IMR-90 (cell line): ENCODE measurements at regions not wholly inside any gene's neighbourhood (a gene's known extent, or its start where the extent isn't known, plus 50 kb on each side); places are given as distances from the start of the nearest gene placed in this dataset.

Source experiments
- ATAC-seq: fragments of 200-7000 bp; cut with Tn5 transposase; 2 replicates; pipeline ENCODE4 v1.9.1; 2020; ENCODE audit warnings: low read depth, mild to moderate bottlenecking, moderate library complexity
- BruUV-seq: library from RNA; stranded (reverse); fragments of 400-500 nt; replicated peaks from 2 replicates; lab custom pipeline; 2021; lab: Mats Ljungman, UMichigan
- CTCF ChIA-PET: fragments of 300-600 bp; formaldehyde crosslinking; extraction: SDS; loops from one replicate; lab custom pipeline; 2021; ENCODE audit warnings: antibody characterized with exemption; lab: Yijun Ruan, JAX
- POLR2A ChIA-PET: fragments of 300-600 bp; sonication (Branson Sonifier 250); formaldehyde crosslinking; loops from one replicate; lab custom pipeline; 2022; ENCODE audit warnings: antibody characterized with exemption; ENCODE audit not compliant: unreplicated experiment; lab: Charles Lee
- DNase-seq: peaks from one replicate; pipeline ENCODE4 v3.0.0; 2013
- H2AFZ ChIP-seq: replicated peaks from 2 replicates; pipeline ENCODE3; 2013; ENCODE audit warnings: low read length, mild to moderate bottlenecking; ENCODE audit not compliant: poor library complexity
- H2AK5ac ChIP-seq: 2 replicates; pipeline ENCODE4 v1.6.1; 2013; ENCODE audit warnings: low read depth, low read length, inconsistent platforms
- H2AK9ac ChIP-seq: replicated peaks from 2 replicates; pipeline ENCODE3; 2013; ENCODE audit warnings: mild to moderate bottlenecking, low read depth, low read length, moderate library complexity; ENCODE audit not compliant: poor library complexity
- H2BK120ac ChIP-seq: 2 replicates; pipeline ENCODE4 v1.6.1; 2013; ENCODE audit warnings: low read depth, low read length, inconsistent platforms
- H2BK15ac ChIP-seq: 3 replicates; pipeline ENCODE4 v1.6.1; 2013; ENCODE audit warnings: low read depth, low read length, inconsistent platforms
- H2BK20ac ChIP-seq: 2 replicates; pipeline ENCODE4 v1.6.1; 2013; ENCODE audit warnings: low read depth, mild to moderate bottlenecking, inconsistent platforms, low read length, moderate library complexity
- H2BK5ac ChIP-seq: 2 replicates; pipeline ENCODE4 v1.6.1; 2013; ENCODE audit warnings: mild to moderate bottlenecking, low read depth, low read length, inconsistent platforms; ENCODE audit not compliant: poor library complexity, severe bottlenecking
- H3K14ac ChIP-seq: replicated peaks from 2 replicates; pipeline ENCODE4 v1.6.1; 2013; ENCODE audit warnings: low read depth, low read length, inconsistent platforms
- H3K18ac ChIP-seq: 2 replicates; pipeline ENCODE4 v1.6.1; 2013; ENCODE audit warnings: low read depth, low read length, control low read depth
- H3K23ac ChIP-seq: 2 replicates; pipeline ENCODE4 v1.6.1; 2013; ENCODE audit warnings: low read depth, low read length, inconsistent platforms
- H3K27ac ChIP-seq: 2 replicates; pipeline ENCODE4 v1.5.1; 2013; ENCODE audit warnings: mild to moderate bottlenecking, control low read depth, low read length; ENCODE audit not compliant: insufficient read depth
- H3K27me3 ChIP-seq: 2 replicates; pipeline ENCODE4 v1.6.1; 2013; ENCODE audit warnings: low read length; ENCODE audit not compliant: control insufficient read depth, insufficient read depth
- H3K36me3 ChIP-seq: 2 replicates; pipeline ENCODE4 v1.6.1; 2013; ENCODE audit warnings: low read length, mixed read lengths; ENCODE audit not compliant: control insufficient read depth, insufficient read depth
- H3K4ac ChIP-seq: 2 replicates; pipeline ENCODE4 v1.6.1; 2013; ENCODE audit warnings: low read depth, low read length, inconsistent platforms
- H3K4me1 ChIP-seq: 2 replicates; pipeline ENCODE4 v1.6.1; 2013; ENCODE audit warnings: low read length, mixed read lengths; ENCODE audit not compliant: control insufficient read depth, insufficient read depth
- H3K4me2 ChIP-seq: 2 replicates; pipeline ENCODE4 v1.6.1; 2013; ENCODE audit warnings: low read depth, mild to moderate bottlenecking, control low read depth, low read length, moderate library complexity
- H3K4me3 ChIP-seq: 2 replicates; pipeline ENCODE4 v1.5.1; 2013; ENCODE audit warnings: low read depth, mild to moderate bottlenecking, control low read depth, low read length, moderate library complexity; ENCODE audit not compliant: insufficient read depth
- H3K56ac ChIP-seq: 2 replicates; pipeline ENCODE4 v1.6.1; 2013; ENCODE audit warnings: low read length, inconsistent platforms; ENCODE audit not compliant: insufficient read depth; ENCODE audit errors: extremely low read depth
- H3K79me1 ChIP-seq, 2 experiments: 2 replicates each; pipeline ENCODE4 v1.6.1; 2013; ENCODE audit warnings: low read length in 2 of 2, inconsistent platforms in 1 of 2, low read depth in 1 of 2
- H3K9ac ChIP-seq: 2 replicates; pipeline ENCODE4 v1.6.1; 2013; ENCODE audit warnings: low read depth, low read length, control low read depth
- H3K9me1 ChIP-seq: 2 replicates; pipeline ENCODE4 v1.6.1; 2013; ENCODE audit warnings: low read length, inconsistent platforms; ENCODE audit not compliant: insufficient read depth
- H3K9me3 ChIP-seq: 2 replicates; pipeline ENCODE4 v1.6.1; 2013; ENCODE audit warnings: low read length; ENCODE audit not compliant: control insufficient read depth, insufficient read depth
- H4K20me1 ChIP-seq: 2 replicates; pipeline ENCODE4 v1.6.1; 2013; ENCODE audit warnings: low read length, inconsistent platforms; ENCODE audit not compliant: insufficient read depth
- H4K5ac ChIP-seq: 2 replicates; pipeline ENCODE4 v1.6.1; 2013; ENCODE audit warnings: mild to moderate bottlenecking, low read depth, low read length, control low read depth
- H4K8ac ChIP-seq, 2 experiments: 2 replicates each; pipeline ENCODE4 v1.6.1; 2013; ENCODE audit warnings: low read depth in 2 of 2, low read length in 2 of 2, control low read depth in 1 of 2, inconsistent platforms in 1 of 2
- H4K91ac ChIP-seq: 2 replicates; pipeline ENCODE4 v1.6.1; 2013; ENCODE audit warnings: low read depth, low read length, inconsistent platforms; ENCODE audit not compliant: insufficient read depth
- CEBPB ChIP-seq: IDR thresholded peaks from 2 replicates; pipeline ENCODE4 v1.6.1; 2012; ENCODE audit warnings: low read depth, low read length, improper control_type of control experiment
- MXI1 ChIP-seq: IDR thresholded peaks from 2 replicates; pipeline ENCODE4 v1.6.1; 2012; ENCODE audit warnings: low read depth, mild to moderate bottlenecking, low read length, moderate library complexity, borderline replicate concordance
- WGBS, 2 experiments: methylation state at CpG; one replicate each; pipeline versions ENCODE4 v1.1.5 to v1.1.7; 2013; ENCODE audit warnings: missing lambda C conversion rate in 2 of 2; ENCODE audit not compliant: insufficient read length in 1 of 2; ENCODE audit errors: extremely low coverage in 2 of 2; 5-methylcytosine and 5-hydroxymethylcytosine counted together
- dilution Hi-C: fragments of 300-500 bp; cut with HindIII; formaldehyde crosslinking; loops from one replicate; pipeline ENCODE4 v1.14.3; 2018; ENCODE audit warnings: low sequenced_read_pairs; ENCODE audit not compliant: unreplicated experiment
- in situ Hi-C: fragments of 300-500 bp; cut with MboI; formaldehyde crosslinking; loops from 3 replicates; pipeline ENCODE4 v1.14.3; 2019; ENCODE audit warnings: low sequenced_read_pairs, inconsistent platforms, mixed read lengths
- intact Hi-C: fragments of 100-400 bp; cut with micrococcal nuclease; formaldehyde crosslinking; loops from 2 replicates; pipeline ENCODE4 v1.10.0; 2022

DNA sequence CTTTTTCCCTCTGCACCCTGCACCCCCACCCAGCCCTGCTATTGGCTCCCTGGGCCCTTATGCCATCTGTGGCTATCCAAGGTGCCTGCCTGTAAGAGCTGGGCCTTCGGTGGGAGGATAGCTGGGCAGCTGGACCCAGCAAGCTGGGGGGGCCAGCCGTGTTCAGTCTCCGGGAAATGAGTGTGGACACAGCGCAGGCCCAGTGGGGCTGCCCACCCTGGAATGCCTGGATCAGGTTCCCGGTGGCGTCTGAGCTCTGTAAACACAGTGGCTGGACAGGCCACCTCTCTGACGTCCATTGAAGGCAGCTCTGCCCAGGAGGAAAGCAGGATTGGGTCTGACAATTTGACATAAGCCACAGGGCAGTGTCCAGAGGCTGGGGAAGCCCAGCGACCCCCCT lies 127.8 kb downstream of the FOXD2 start:
- Histone ChIP-seq H3K14ac (no peak overlapping the region), H2BK20ac (no peak overlapping the region), H3K27me3 (no peaks in the 10 kb centered on the region; the same call in 1 of the 2 replicates), H2AFZ (no peak overlapping the region), H3K4me3 (no peak overlapping the region), H3K4me1 (no peaks in the 10 kb centered on the region), H3K79me1 (no peaks in the 10 kb centered on the region), H3K4me2 (no peak overlapping the region), H3K27ac (no peak overlapping the region), H4K5ac (no peak overlapping the region), H3K4ac (no peak overlapping the region), H4K8ac (no peak overlapping the region), H3K56ac (no peak overlapping the region), H4K91ac (no peak overlapping the region), H2AK5ac (no peak overlapping the region), H3K9me3 (no peaks in the 10 kb centered on the region), H2AK9ac (no peak overlapping the region), H2BK5ac (no peak overlapping the region), H2BK120ac (no peak overlapping the region), H4K20me1 (no peaks in the 10 kb centered on the region), H3K18ac (no peak overlapping the region), H3K9me1 (no peaks in the 10 kb centered on the region), H2BK15ac (no peak overlapping the region), H3K23ac (no peak overlapping the region), H3K36me3 (no peaks in the 10 kb centered on the region), H3K9ac (no peak overlapping the region)
- BruUV-seq, result no TSS peak
- ATAC-seq (no peak), DNase-seq (no peak)
- ChIA-PET POLR2A (no interaction called here), CTCF (no interaction called here)
- in situ Hi-C loops (no loop called here), intact Hi-C loops (no loop called here), dilution Hi-C loops (no loop called here)
- no peak for TF ChIP-seq CEBPB
- no peak for TF ChIP-seq MXI1
- 50% methylated on average over 1 of the region's 8 CpGs; no CpG with 5 or more reads in 1 of the 2 experiments for WGBS, 2 experiments
